ENCODE measurements at regions not wholly inside any gene's neighbourhood (a gene's known extent, or its start where the extent isn't known, plus 50 kb on each side); places are given as distances from the start of the nearest gene placed in this dataset.

DNA sequence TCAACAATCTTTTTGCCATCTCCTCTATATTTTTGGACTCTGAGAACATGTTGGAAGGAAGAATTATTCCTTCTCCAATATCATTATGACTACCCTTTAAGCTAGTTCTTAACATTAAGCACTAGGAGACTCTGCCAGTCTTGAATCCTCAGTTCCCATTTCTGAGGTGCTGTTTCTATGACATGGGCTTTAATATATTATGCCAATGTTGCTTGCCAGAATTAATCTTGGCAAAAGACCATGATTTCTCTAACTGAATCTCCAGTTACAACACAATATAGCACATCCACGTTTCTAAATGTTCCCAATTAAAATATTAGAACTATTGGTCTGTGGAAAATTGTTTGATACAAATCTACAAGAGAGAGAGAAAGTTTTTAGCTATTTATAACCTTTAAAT lies 250.0 kb downstream of the HGF start:
- TF ChIP-seq CEBPB (IDR thresholded peaks at IDR 0.05), result no peak

DNA sequence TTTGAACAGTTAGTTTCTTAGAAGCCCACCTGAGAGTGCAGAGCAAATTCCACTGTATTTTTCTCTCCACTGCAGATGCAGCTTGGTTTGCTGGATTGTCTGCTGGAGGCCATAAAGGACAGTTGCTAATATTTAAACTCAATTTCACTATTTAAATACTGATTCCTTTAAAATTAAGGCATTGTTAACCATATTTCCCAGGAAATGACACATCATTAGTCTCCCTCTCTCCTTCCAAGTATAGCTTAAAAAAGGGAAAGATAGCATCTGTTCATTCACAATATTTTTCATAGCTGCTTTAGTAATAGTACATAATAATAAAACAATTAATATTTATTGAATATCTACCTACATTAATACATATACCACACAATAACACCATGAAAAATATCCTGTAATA lies 252.9 kb downstream of the HGF start:
- TF ChIP-seq, protein P1, sequence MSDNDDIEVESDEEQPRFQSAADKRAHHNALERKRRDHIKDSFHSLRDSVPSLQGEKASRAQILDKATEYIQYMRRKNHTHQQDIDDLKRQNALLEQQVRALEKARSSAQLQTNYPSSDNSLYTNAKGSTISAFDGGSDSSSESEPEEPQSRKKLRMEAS (IDR thresholded peaks at IDR 0.05), result no peak
- TF ChIP-seq NFIC (IDR thresholded peaks at IDR 0.05) (no peak), EP300 (IDR thresholded peaks at IDR 0.05; ENCODE audit: borderline replicate concordance) (no peak), ZBTB7A (IDR thresholded peaks at IDR 0.05; ENCODE audit: low read depth) (no peak), EGR1 (IDR thresholded peaks at IDR 0.05) (no peak), TAF1 (IDR thresholded peaks at IDR 0.05; ENCODE audit: low read depth) (no peak), RAD21 (IDR thresholded peaks at IDR 0.05; ENCODE audit: low read depth) (no peak), YY1 (IDR thresholded peaks at IDR 0.05; ENCODE audit: low read depth) (no peak), CREB1 (IDR thresholded peaks at IDR 0.05; ENCODE audit: low read depth) (no peak), CEBPB (IDR thresholded peaks at IDR 0.05) (no peak), TCF12 (IDR thresholded peaks at IDR 0.05; ENCODE audit: low read depth) (no peak), TEAD4 (IDR thresholded peaks at IDR 0.05) (no peak), FOXM1 (IDR thresholded peaks at IDR 0.05; ENCODE audit: borderline replicate concordance, low read depth) (no peak)
- TF ChIP-seq, protein P2, sequence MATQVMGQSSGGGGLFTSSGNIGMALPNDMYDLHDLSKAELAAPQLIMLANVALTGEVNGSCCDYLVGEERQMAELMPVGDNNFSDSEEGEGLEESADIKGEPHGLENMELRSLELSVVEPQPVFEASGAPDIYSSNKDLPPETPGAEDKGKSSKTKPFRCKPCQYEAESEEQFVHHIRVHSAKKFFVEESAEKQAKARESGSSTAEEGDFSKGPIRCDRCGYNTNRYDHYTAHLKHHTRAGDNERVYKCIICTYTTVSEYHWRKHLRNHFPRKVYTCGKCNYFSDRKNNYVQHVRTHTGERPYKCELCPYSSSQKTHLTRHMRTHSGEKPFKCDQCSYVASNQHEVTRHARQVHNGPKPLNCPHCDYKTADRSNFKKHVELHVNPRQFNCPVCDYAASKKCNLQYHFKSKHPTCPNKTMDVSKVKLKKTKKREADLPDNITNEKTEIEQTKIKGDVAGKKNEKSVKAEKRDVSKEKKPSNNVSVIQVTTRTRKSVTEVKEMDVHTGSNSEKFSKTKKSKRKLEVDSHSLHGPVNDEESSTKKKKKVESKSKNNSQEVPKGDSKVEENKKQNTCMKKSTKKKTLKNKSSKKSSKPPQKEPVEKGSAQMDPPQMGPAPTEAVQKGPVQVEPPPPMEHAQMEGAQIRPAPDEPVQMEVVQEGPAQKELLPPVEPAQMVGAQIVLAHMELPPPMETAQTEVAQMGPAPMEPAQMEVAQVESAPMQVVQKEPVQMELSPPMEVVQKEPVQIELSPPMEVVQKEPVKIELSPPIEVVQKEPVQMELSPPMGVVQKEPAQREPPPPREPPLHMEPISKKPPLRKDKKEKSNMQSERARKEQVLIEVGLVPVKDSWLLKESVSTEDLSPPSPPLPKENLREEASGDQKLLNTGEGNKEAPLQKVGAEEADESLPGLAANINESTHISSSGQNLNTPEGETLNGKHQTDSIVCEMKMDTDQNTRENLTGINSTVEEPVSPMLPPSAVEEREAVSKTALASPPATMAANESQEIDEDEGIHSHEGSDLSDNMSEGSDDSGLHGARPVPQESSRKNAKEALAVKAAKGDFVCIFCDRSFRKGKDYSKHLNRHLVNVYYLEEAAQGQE (IDR thresholded peaks at IDR 0.05; ENCODE audit: low read depth), result no peak
- TF ChIP-seq, protein P3, sequence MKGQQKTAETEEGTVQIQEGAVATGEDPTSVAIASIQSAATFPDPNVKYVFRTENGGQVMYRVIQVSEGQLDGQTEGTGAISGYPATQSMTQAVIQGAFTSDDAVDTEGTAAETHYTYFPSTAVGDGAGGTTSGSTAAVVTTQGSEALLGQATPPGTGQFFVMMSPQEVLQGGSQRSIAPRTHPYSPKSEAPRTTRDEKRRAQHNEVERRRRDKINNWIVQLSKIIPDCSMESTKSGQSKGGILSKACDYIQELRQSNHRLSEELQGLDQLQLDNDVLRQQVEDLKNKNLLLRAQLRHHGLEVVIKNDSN (IDR thresholded peaks at IDR 0.05), result no peak

DNA sequence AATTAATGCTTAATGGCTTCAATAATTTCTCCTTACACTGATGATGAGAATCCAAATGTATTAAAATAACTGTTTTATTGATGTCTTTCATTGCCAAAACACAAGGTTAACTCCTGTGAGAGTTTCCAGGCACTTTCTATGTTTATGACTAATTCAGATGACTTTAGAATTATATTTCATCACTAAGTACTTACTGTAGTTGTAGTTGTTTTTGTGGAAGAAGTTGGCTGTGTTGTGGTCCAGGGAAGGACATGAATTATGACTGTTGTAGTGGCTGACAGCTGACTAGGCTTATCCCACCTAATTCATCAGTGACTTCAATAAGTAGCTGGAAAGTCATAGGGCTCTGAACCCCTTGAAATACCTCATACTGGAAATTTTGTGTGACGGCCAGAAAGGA lies 254.8 kb downstream of the HGF start:
- TF ChIP-seq, protein P3 (IDR thresholded peaks at IDR 0.05), result no peak
- TF ChIP-seq RAD21 (IDR thresholded peaks at IDR 0.05; ENCODE audit: low read depth) (no peak), EGR1 (IDR thresholded peaks at IDR 0.05) (no peak), NFIC (IDR thresholded peaks at IDR 0.05) (no peak), EP300 (IDR thresholded peaks at IDR 0.05; ENCODE audit: borderline replicate concordance) (no peak), CEBPB (IDR thresholded peaks at IDR 0.05) (no peak), TCF12 (IDR thresholded peaks at IDR 0.05; ENCODE audit: low read depth) (no peak), TEAD4 (IDR thresholded peaks at IDR 0.05) (no peak), YY1 (IDR thresholded peaks at IDR 0.05; ENCODE audit: low read depth) (no peak), ZBTB7A (IDR thresholded peaks at IDR 0.05; ENCODE audit: low read depth) (no peak), TAF1 (IDR thresholded peaks at IDR 0.05; ENCODE audit: low read depth) (no peak), FOXM1 (IDR thresholded peaks at IDR 0.05; ENCODE audit: borderline replicate concordance, low read depth) (no peak), CREB1 (IDR thresholded peaks at IDR 0.05; ENCODE audit: low read depth) (no peak)
- TF ChIP-seq, protein P1 (IDR thresholded peaks at IDR 0.05), result no peak
- TF ChIP-seq, protein P2 (IDR thresholded peaks at IDR 0.05; ENCODE audit: low read depth), result no peak

DNA sequence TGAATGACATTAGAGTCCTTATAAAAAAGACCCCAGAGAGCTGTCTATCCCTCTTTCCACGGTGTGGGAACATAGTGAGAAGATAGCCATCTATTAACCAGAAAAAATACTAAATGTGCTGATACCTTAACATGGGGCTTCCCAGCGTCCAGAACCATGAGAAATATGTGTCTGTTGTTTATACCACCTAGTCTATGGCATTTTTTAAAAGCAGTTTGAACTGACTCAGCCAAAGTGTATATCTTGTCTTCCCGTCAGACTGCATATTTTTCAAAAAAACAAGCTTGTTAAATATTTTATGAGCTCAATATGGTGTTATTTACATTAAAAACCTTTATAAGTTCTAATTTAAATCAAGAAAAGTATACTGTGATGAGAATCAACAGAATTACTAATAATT lies 255.3 kb downstream of the HGF start:
- TF ChIP-seq TCF12 (IDR thresholded peaks at IDR 0.05; ENCODE audit: low read depth) (no peak), TEAD4 (IDR thresholded peaks at IDR 0.05) (no peak), RAD21 (IDR thresholded peaks at IDR 0.05; ENCODE audit: low read depth) (no peak), FOXM1 (IDR thresholded peaks at IDR 0.05; ENCODE audit: borderline replicate concordance, low read depth) (no peak), TAF1 (IDR thresholded peaks at IDR 0.05; ENCODE audit: low read depth) (no peak), ZBTB7A (IDR thresholded peaks at IDR 0.05; ENCODE audit: low read depth) (no peak), CEBPB (IDR thresholded peaks at IDR 0.05) (no peak), EGR1 (IDR thresholded peaks at IDR 0.05) (no peak), CREB1 (IDR thresholded peaks at IDR 0.05; ENCODE audit: low read depth) (no peak), EP300 (IDR thresholded peaks at IDR 0.05; ENCODE audit: borderline replicate concordance) (no peak), NFIC (IDR thresholded peaks at IDR 0.05) (no peak), YY1 (IDR thresholded peaks at IDR 0.05; ENCODE audit: low read depth) (no peak)
- TF ChIP-seq, protein P1 (IDR thresholded peaks at IDR 0.05), result no peak
- TF ChIP-seq, protein P3 (IDR thresholded peaks at IDR 0.05), result no peak
- TF ChIP-seq, protein P2 (IDR thresholded peaks at IDR 0.05; ENCODE audit: low read depth), result no peak

Measured in Ishikawa (cell line).